Osteoblast (primary cell): ENCODE measurements at regions not wholly inside any gene's neighbourhood (a gene's known extent, or its start where the extent isn't known, plus 50 kb on each side); places are given as distances from the start of the nearest gene placed in this dataset.
"Not testable (repeated sequence)": the region's sequence is repeated elsewhere in the genome, so short reads cannot be mapped to it uniquely, and the experiment has no call there.

Source experiments
- DNase-seq: peaks from one replicate; pipeline ENCODE4 v3.0.0; 2011; ENCODE audit warnings: low spot score, mixed read lengths; ENCODE audit not compliant: insufficient read length; ENCODE audit errors: missing footprints
- H2AFZ ChIP-seq: 2 replicates; pipeline ENCODE4 v1.6.0; 2011; ENCODE audit warnings: mild to moderate bottlenecking, low read length
- H3K27ac ChIP-seq: 2 replicates; pipeline ENCODE4 v1.5.1; 2011; ENCODE audit warnings: mild to moderate bottlenecking, low read depth, low read length, moderate library complexity
- H3K27me3 ChIP-seq: 2 replicates; pipeline ENCODE4 v1.6.0; 2012; ENCODE audit warnings: mild to moderate bottlenecking, control low read depth, inconsistent platforms, low read length, moderate library complexity; ENCODE audit not compliant: insufficient read depth
- H3K36me3 ChIP-seq: 2 replicates; pipeline ENCODE4 v1.5.1; 2011; ENCODE audit warnings: mild to moderate bottlenecking, low read length, control low read depth, moderate library complexity; ENCODE audit not compliant: insufficient read depth
- H3K4me1 ChIP-seq: 2 replicates; pipeline ENCODE4 v1.5.1; 2011; ENCODE audit warnings: mild to moderate bottlenecking, low read length, control low read depth, moderate library complexity; ENCODE audit not compliant: insufficient read depth
- H3K4me2 ChIP-seq: 2 replicates; pipeline ENCODE4 v1.6.0; 2011; ENCODE audit warnings: mild to moderate bottlenecking, low read length; ENCODE audit not compliant: insufficient read depth
- H3K4me3 ChIP-seq: fragments of 200-600 bp; sonication (generic); 3 replicates; pipeline ENCODE4 v1.5.1; 2012; ENCODE audit warnings: mild to moderate bottlenecking, low read length, inconsistent platforms; ENCODE audit not compliant: insufficient read depth
- H3K79me2 ChIP-seq: 2 replicates; pipeline ENCODE4 v1.6.0; 2012; ENCODE audit warnings: mild to moderate bottlenecking, low read length, control low read depth, inconsistent platforms; ENCODE audit not compliant: insufficient read depth
- H3K9me3 ChIP-seq: 2 replicates; pipeline ENCODE4 v1.5.1; 2011; ENCODE audit warnings: low read depth, low read length, control low read depth
- H4K20me1 ChIP-seq: 2 replicates; pipeline ENCODE4 v1.6.0; 2012; ENCODE audit warnings: mild to moderate bottlenecking, low read length, control low read depth; ENCODE audit not compliant: insufficient read depth
- CTCF ChIP-seq: IDR thresholded peaks from 2 replicates; pipeline ENCODE4 v1.5.1; 2011; ENCODE audit warnings: mild to moderate bottlenecking, low read depth, low read length, moderate library complexity; ENCODE audit errors: extremely low read depth

- no peak overlapping the region for H3K27ac ChIP-seq
- no peaks in the 10 kb centered on the region for H3K36me3 ChIP-seq
- no peaks in the 10 kb centered on the region for H3K4me1 ChIP-seq
- H3K9me3 ChIP-seq = no peaks in the 10 kb centered on the region
- DNase-seq = no peak
- H3K4me2 ChIP-seq = no peak overlapping the region
- TF ChIP-seq CTCF = no peak
- H3K4me3 ChIP-seq = no peak overlapping the region
- H4K20me1 ChIP-seq = no peaks in the 10 kb centered on the region
- no peaks in the 10 kb centered on the region for H3K27me3 ChIP-seq
- H2AFZ ChIP-seq = no peak overlapping the region
- H3K79me2 ChIP-seq = no peaks in the 10 kb centered on the region
Observed at GRCh38 chr11:41816396-41816795, 356.9 kb upstream of the LRRC4C start.

GRCh38 chr11:41824287-41824686 lies 364.8 kb upstream of the LRRC4C start:
- H3K27me3 ChIP-seq, H3K4me1 ChIP-seq, H3K36me3 ChIP-seq, H3K4me3 ChIP-seq, H4K20me1 ChIP-seq, DNase-seq, H3K9me3 ChIP-seq, H3K27ac ChIP-seq, H3K4me2 ChIP-seq, H2AFZ ChIP-seq, H3K79me2 ChIP-seq: not testable (repeated sequence)

- no peak for DNase-seq
- Histone ChIP-seq H3K79me2 (no peaks in the 10 kb centered on the region), H3K27me3 (no peaks in the 10 kb centered on the region), H3K4me1 (no peaks in the 10 kb centered on the region), H2AFZ (no peak overlapping the region), H3K4me2 (no peak overlapping the region), H3K4me3 (no peak overlapping the region), H3K9me3 (peaks cover 4% of the 10 kb centered on the region), H4K20me1 (no peaks in the 10 kb centered on the region), H3K27ac (no peak overlapping the region), H3K36me3 (no peaks in the 10 kb centered on the region)
- TF ChIP-seq CTCF = no peak
Observed at GRCh38 chr11:41826085-41826484, 366.6 kb upstream of the LRRC4C start.

GRCh38 chr11:41836431-41836830 lies 377.0 kb upstream of the LRRC4C start:
- Histone ChIP-seq H2AFZ (no peak overlapping the region), H4K20me1 (no peaks in the 10 kb centered on the region), H3K4me3 (no peak overlapping the region), H3K27ac (no peak overlapping the region), H3K4me2 (no peak overlapping the region), H3K27me3 (no peaks in the 10 kb centered on the region), H3K36me3 (no peaks in the 10 kb centered on the region), H3K79me2 (no peaks in the 10 kb centered on the region), H3K4me1 (no peaks in the 10 kb centered on the region), H3K9me3 (no peaks in the 10 kb centered on the region)
- no peak for TF ChIP-seq CTCF
- no peak for DNase-seq

GRCh38 chr11:41842673-41843072 lies 383.2 kb upstream of the LRRC4C start:
- Histone ChIP-seq H3K36me3 (no peaks in the 10 kb centered on the region), H3K79me2 (no peaks in the 10 kb centered on the region), H3K4me1 (no peaks in the 10 kb centered on the region), H3K27ac (no peak overlapping the region), H2AFZ (no peak overlapping the region), H3K4me2 (no peak overlapping the region), H3K27me3 (no peaks in the 10 kb centered on the region), H3K9me3 (no peaks in the 10 kb centered on the region), H4K20me1 (no peaks in the 10 kb centered on the region), H3K4me3 (no peak overlapping the region)
- TF ChIP-seq CTCF = no peak
- DNase-seq = no peak
